ENCODE measurements at regions not wholly inside any gene's neighbourhood (a gene's known extent, or its start where the extent isn't known, plus 50 kb on each side); places are given as distances from the start of the nearest gene placed in this dataset.

DNA sequence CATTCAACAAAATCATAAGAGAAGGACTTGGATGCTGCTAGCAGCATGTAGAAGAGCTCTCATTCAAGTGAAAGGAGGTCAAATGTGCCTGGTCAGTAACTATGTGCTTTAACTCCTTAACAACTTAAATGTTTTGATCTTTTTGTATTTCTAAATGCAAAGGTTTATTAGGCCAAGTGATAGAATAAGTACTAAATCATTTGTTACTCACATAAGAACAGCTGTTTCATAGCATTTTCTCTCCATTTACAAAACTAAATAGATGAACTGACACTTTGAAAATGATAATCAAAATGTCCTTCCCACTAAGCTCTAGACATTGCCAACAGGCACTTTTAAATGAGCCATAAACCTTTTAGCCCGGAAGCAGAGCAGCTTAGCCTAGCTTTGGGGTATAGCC lies 254.3 kb upstream of the PRMT6 start:
- in situ Hi-C loops (cut with HindIII; ENCODE audit: low pct_unique_long_range_greater_than_20kb, low sequenced_read_pairs): no loop called here
- CTCF ChIA-PET: no interaction called here
- no TSS peak for BruUV-seq (replicated peaks)
- Histone ChIP-seq H3K27me3 (ENCODE audit: control insufficient read depth, insufficient read depth, low read length) (no peaks in the 10 kb centered on the region), H3K4me3 (ENCODE audit: low read depth in 2 of 2, low read length in 2 of 2) (no peak overlapping the region), H3K36me3 (ENCODE audit: control insufficient read depth, insufficient read depth, low read length) (no peaks in the 10 kb centered on the region), H3K27ac (ENCODE audit: low read length) (no peak overlapping the region), H3K9me3 (ENCODE audit: control insufficient read depth, insufficient read depth, low read depth, low read length) (no peaks in the 10 kb centered on the region), H3K4me1 (ENCODE audit: control insufficient read depth, insufficient read depth, low read length) (no peaks in the 10 kb centered on the region)
- DNase-seq (ENCODE audit: low read depth, low spot score): no peak
- POLR2A ChIA-PET: no interaction called here
- no peak for ATAC-seq
- intact Hi-C loops (cut with micrococcal nuclease; ENCODE audit: unreplicated experiment): no loop called here
- TF ChIP-seq TCF7L2 (IDR thresholded peaks at IDR 0.05; ENCODE audit: low read depth, low read length) (no peak), SIN3A (IDR thresholded peaks at IDR 0.05; ENCODE audit: borderline replicate concordance, insufficient read depth, low read depth, low read length) (no peak), POLR2AphosphoS5 (IDR thresholded peaks at IDR 0.05; ENCODE audit: low read depth, low read length) (no peak)
- TF ChIP-seq, protein P1, sequence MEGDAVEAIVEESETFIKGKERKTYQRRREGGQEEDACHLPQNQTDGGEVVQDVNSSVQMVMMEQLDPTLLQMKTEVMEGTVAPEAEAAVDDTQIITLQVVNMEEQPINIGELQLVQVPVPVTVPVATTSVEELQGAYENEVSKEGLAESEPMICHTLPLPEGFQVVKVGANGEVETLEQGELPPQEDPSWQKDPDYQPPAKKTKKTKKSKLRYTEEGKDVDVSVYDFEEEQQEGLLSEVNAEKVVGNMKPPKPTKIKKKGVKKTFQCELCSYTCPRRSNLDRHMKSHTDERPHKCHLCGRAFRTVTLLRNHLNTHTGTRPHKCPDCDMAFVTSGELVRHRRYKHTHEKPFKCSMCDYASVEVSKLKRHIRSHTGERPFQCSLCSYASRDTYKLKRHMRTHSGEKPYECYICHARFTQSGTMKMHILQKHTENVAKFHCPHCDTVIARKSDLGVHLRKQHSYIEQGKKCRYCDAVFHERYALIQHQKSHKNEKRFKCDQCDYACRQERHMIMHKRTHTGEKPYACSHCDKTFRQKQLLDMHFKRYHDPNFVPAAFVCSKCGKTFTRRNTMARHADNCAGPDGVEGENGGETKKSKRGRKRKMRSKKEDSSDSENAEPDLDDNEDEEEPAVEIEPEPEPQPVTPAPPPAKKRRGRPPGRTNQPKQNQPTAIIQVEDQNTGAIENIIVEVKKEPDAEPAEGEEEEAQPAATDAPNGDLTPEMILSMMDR (IDR thresholded peaks at IDR 0.05): no peak
- TF ChIP-seq, protein P2, sequence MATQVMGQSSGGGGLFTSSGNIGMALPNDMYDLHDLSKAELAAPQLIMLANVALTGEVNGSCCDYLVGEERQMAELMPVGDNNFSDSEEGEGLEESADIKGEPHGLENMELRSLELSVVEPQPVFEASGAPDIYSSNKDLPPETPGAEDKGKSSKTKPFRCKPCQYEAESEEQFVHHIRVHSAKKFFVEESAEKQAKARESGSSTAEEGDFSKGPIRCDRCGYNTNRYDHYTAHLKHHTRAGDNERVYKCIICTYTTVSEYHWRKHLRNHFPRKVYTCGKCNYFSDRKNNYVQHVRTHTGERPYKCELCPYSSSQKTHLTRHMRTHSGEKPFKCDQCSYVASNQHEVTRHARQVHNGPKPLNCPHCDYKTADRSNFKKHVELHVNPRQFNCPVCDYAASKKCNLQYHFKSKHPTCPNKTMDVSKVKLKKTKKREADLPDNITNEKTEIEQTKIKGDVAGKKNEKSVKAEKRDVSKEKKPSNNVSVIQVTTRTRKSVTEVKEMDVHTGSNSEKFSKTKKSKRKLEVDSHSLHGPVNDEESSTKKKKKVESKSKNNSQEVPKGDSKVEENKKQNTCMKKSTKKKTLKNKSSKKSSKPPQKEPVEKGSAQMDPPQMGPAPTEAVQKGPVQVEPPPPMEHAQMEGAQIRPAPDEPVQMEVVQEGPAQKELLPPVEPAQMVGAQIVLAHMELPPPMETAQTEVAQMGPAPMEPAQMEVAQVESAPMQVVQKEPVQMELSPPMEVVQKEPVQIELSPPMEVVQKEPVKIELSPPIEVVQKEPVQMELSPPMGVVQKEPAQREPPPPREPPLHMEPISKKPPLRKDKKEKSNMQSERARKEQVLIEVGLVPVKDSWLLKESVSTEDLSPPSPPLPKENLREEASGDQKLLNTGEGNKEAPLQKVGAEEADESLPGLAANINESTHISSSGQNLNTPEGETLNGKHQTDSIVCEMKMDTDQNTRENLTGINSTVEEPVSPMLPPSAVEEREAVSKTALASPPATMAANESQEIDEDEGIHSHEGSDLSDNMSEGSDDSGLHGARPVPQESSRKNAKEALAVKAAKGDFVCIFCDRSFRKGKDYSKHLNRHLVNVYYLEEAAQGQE (IDR thresholded peaks at IDR 0.05; ENCODE audit: insufficient read depth in 1 of 2, low read depth in 2 of 2, low read length in 1 of 2): no peak

DNA sequence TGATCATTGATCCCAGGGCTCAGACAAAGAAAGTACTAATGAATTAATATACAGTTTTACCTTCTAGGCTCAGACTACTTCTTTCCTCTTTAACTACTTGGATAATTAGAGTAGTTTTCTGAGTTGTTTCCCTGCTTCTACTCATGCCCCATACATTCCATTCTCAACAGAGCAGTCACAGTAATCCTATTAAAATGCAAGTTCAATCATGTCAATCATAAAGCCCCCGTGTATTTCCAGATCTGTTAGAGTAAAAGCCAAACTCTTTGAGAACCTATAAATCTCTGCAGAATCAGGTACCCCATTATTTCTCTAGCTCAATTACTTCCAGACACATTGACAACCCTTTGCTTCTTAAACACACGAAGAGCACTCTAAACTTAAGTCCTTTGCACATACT lies 242.1 kb upstream of the PRMT6 start:
- intact Hi-C loops (cut with micrococcal nuclease; ENCODE audit: unreplicated experiment): no loop called here
- H3K27me3 ChIP-seq (ENCODE audit: control insufficient read depth, insufficient read depth, low read length): no peaks in the 10 kb centered on the region
- no peaks in the 10 kb centered on the region for H3K4me1 ChIP-seq (ENCODE audit: control insufficient read depth, insufficient read depth, low read length)
- ATAC-seq (no peak), DNase-seq (ENCODE audit: low read depth, low spot score) (no peak)
- no TSS peak for BruUV-seq (replicated peaks)
- no peak overlapping the region for H3K4me3 ChIP-seq (ENCODE audit: low read depth in 2 of 2, low read length in 2 of 2)
- ChIA-PET POLR2A (no interaction called here), CTCF (no interaction called here)
- in situ Hi-C loops (cut with HindIII; ENCODE audit: low pct_unique_long_range_greater_than_20kb, low sequenced_read_pairs): no loop called here
- H3K36me3 ChIP-seq (ENCODE audit: control insufficient read depth, insufficient read depth, low read length): no peaks in the 10 kb centered on the region
- no peaks in the 10 kb centered on the region for H3K9me3 ChIP-seq (ENCODE audit: control insufficient read depth, insufficient read depth, low read depth, low read length)
- no peak for TF ChIP-seq TCF7L2 (IDR thresholded peaks at IDR 0.05; ENCODE audit: low read depth, low read length)
- TF ChIP-seq SIN3A (IDR thresholded peaks at IDR 0.05; ENCODE audit: borderline replicate concordance, insufficient read depth, low read depth, low read length): no peak
- no peak overlapping the region for H3K27ac ChIP-seq (ENCODE audit: low read length)

DNA sequence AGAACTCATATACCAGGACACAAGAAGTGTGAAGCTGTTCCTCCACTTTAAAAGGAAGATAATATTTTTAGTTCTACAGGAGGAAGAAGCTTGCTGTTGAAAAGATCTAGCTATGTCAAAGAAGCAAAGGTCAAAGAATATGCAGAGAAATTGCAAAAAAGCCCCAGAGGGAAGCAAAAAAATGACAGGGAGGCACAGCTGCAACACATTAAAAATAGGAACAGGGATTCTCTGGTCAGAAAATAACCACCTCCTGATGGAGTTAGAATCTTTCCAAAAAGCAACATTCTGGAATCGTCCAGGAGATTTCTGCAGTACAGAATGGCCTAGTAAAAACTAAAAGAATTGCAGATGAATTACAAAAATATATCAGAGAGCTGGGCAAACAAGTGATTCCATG lies 238.9 kb upstream of the PRMT6 start:
- ChIA-PET CTCF (no interaction called here), POLR2A (no interaction called here)
- no peaks in the 10 kb centered on the region for H3K27me3 ChIP-seq (ENCODE audit: control insufficient read depth, insufficient read depth, low read length)
- no peak overlapping the region for H3K4me3 ChIP-seq (ENCODE audit: low read depth in 2 of 2, low read length in 2 of 2)
- ATAC-seq (no peak), DNase-seq (ENCODE audit: low read depth, low spot score) (no peak)
- intact Hi-C loops (cut with micrococcal nuclease; ENCODE audit: unreplicated experiment) (no loop called here), in situ Hi-C loops (cut with HindIII; ENCODE audit: low pct_unique_long_range_greater_than_20kb, low sequenced_read_pairs) (no loop called here)
- H3K9me3 ChIP-seq (ENCODE audit: control insufficient read depth, insufficient read depth, low read depth, low read length): no peaks in the 10 kb centered on the region
- TF ChIP-seq, protein P2 (IDR thresholded peaks at IDR 0.05; ENCODE audit: insufficient read depth in 1 of 2, low read depth in 2 of 2, low read length in 1 of 2): no peak
- TF ChIP-seq TCF7L2 (IDR thresholded peaks at IDR 0.05; ENCODE audit: low read depth, low read length) (no peak), SIN3A (IDR thresholded peaks at IDR 0.05; ENCODE audit: borderline replicate concordance, insufficient read depth, low read depth, low read length) (no peak), POLR2AphosphoS5 (IDR thresholded peaks at IDR 0.05; ENCODE audit: low read depth, low read length) (no peak)
- TF ChIP-seq, protein P1 (IDR thresholded peaks at IDR 0.05): no peak
- no peaks in the 10 kb centered on the region for H3K4me1 ChIP-seq (ENCODE audit: control insufficient read depth, insufficient read depth, low read length)
- H3K36me3 ChIP-seq (ENCODE audit: control insufficient read depth, insufficient read depth, low read length): no peaks in the 10 kb centered on the region
- H3K27ac ChIP-seq (ENCODE audit: low read length): no peak overlapping the region
- BruUV-seq (replicated peaks): no TSS peak

Measured in Panc1 (cell line).